GM03348 (cell line): ENCODE measurements at regions not wholly inside any gene's neighbourhood (a gene's known extent, or its start where the extent isn't known, plus 50 kb on each side); places are given as distances from the start of the nearest gene placed in this dataset.
"Not testable (repeated sequence)": the region's sequence is repeated elsewhere in the genome, so short reads cannot be mapped to it uniquely, and the experiment has no call there.

Source experiments
- DNase-seq: peaks from one replicate; pipeline ENCODE4 v3.0.0; 2012; ENCODE audit warnings: low spot score

GRCh38 chr1:38500891-38501290 lies 358.7 kb downstream of the RRAGC start:
- DNase-seq: no peak

DNA sequence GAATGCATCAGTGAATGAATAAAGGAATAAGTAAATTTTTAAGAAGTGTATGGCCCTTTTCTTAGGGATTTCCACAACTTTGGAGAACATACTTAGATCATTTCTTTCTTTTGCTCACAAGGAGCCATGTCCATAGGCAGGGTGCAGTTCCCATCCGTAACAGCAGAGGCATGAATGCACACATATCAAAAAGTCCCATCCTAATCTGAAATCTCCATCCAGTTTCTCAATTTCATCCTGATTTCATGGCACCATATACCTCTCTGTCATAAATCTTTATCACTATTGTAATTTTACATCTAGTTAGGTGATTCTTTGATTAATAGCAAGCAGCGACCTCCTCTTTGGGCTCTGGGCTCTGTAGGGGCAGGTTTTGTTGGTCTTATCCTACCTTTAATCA lies 359.2 kb downstream of the RRAGC start:
- DNase-seq: no peak

DNA sequence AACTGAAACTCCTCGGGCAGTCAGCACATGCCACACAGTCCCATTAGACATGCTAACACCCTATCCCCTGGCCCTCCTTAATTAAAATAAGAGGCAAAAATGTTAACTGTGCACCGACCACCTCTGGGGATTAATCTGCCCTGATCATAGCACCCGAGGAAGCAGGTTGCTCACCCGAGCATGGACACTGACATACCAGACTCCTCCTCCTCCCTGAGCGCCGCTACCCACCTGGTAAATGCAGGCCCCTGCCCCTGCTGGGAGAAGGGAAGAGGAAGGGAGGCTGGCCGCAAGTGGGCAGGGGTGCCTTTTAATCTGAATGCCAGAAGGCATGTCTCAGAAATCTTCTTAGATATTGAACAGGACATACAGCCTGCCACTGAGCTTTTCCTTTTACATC lies 360.9 kb downstream of the RRAGC start:
- no peak for DNase-seq

- no peak for DNase-seq
Observed at GRCh38 chr1:38497921-38498656, 361.5 kb downstream of the RRAGC start.

GRCh38 chr1:38493306-38493705 lies 366.3 kb downstream of the RRAGC start:
- not testable (repeated sequence) for DNase-seq

GRCh38 chr1:38489844-38490270 lies 369.7 kb downstream of the RRAGC start:
- DNase-seq: peak; percentile 16

GRCh38 chr1:38488162-38488898 lies 371.2 kb downstream of the RRAGC start:
- DNase-seq: no peak

DNA sequence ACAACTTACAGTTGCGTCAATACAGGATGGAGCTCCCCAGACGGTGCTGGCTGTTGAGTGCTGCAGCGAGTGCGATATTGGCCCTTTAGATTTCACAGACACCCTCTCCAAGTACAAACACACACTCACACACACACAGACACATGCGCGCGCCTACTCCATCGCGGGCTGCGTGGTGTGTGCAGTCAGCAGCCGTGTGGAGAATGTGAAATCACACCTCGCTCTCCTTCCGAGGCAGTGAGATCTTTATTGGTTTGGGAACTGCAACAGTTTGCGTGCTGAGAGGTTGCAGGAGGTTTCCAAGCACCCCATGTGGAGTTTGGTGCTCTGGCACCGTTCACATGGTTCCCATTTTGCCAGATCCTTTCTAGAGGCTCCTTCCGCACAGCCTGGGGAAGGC lies 372.2 kb downstream of the RRAGC start:
- DNase-seq: no peak

DNA sequence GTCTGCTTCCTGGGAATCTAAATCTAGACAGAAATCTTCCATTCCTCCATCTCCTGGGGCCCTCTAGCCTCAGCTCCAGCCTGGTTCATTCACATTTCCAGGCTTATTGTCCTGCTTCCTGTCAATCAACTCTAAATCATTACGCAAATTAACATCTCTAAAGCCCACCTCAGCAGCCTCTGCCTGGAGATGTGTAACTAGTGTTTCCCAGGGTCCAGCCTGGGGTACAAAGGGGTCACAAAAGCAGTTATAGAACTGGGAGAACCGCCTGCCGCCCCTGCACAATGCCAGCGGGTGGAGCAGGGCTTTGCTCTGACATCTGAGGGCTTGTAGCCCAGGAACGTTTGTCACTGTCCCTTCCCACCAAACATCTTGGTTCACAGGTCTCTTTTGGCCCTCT lies 373.5 kb downstream of the RRAGC start:
- DNase-seq: no peak

GRCh38 chr1:38481871-38482826 lies 377.4 kb downstream of the RRAGC start:
- DNase-seq: no peak

DNA sequence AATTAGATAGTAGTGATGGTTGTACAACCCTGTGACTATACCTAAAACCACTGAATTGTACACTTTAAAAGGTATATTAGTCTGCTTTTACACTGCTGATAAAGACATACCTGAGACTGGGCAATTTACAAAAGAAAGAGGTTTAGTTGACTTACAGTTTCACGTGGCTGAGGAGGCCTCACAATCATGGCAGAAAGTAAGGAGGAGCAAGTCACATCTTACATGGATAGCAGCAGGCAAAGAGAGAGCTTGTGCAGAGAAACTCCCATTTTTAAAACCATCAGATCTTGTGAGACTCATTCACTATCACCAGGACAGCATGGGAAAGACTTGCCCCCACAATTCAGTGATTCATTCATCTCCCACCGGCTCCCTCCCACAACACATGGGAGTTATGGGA lies 379.9 kb downstream of the RRAGC start:
- not testable (repeated sequence) for DNase-seq

DNA sequence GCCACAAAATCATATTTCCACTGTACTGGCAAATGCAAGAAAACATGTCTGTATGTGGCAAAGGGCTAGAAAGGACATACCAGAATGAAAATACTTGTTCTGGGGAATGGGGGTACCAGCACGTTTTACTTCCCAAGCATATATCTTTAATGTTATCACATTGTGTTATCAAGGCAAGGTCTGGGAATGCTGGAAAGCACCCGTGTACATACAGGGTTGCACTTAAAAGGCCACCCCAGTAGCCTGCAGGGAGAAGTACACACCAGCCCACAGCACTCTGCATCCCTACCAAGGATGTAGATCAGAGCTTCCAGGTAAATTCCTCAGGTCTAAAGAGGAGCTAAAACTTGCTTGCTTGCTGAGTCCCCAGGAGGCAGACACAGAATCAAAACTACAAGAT lies 381.8 kb downstream of the RRAGC start:
- DNase-seq: no peak

GRCh38 chr1:38476850-38477178 lies 382.8 kb downstream of the RRAGC start:
- no peak for DNase-seq

DNA sequence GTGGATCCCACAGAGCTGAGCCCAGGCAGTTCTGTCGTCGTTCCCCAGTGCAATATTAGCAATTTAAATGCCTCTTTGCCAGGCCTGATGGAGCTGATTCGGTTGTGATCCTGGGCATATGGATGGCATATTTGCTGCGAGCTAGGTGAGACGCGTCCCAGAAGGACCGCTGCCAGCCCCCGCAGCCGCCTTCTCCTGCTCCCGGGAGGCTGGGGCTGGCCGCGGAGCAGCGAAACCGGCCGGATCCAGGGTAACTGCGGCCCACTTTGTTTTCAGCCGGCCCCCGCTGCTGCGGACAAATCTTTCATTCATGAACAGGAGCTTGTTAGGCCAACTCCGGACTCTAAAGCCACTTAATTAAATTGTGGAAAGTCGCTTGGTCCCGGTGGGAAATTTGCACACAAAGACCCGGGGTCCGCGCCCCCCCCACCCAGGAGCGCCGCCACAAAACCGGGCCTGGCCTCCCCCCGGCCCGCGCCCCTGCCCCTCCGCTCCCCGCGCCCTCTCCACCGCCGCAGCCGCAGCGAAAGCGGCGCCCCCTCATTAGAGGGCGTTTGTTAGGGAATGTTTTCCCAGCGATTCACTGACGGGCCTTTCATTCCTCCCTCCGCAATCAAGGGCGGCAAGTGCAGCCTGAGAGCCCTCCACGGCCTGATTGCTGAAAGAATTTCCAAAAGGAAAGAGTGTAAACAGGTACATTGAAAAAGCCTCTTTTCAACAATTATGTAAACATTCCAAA lies 383.3 kb downstream of the RRAGC start:
- no peak for DNase-seq

DNA sequence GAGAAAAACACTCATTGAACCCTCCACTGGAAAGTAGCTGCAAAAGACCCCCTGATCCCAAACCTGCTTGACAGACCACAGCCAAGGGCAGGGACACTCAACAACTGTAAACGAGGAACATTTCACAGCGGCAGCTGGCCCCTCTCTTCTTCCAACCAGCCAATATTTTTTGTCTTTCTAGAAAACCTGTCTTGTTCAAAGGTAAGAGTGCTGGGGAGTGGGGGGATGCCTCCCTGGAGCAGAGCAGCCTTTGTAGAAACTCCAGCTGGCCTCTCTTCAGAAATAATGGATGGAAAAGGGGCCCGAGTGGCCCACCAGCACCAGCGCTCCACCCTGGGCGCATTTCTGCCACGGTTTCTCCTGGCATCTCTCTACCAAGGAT lies 384.0 kb downstream of the RRAGC start:
- no peak for DNase-seq

GRCh38 chr1:38474738-38475623 lies 384.6 kb downstream of the RRAGC start:
- no peak for DNase-seq

DNA sequence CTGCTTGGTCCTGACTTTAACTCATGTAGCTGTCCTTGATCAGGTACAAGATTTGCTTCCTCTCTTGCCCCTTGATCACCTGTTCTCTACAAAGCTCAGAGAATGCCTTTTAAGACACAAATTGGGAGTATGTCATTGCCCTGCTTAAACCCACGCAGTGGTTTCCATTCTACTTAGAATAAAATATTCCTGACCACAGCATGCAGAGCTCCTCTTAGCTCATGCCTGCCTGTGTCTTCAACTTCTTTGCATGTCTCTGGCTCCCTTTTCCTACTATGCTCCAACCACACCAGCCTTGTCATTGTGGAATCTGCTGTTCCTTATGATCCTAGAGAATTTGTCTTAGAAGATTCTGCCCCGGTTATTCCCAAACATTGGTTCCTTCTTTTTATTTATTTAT lies 393.1 kb downstream of the RRAGC start:
- DNase-seq: no peak

GRCh38 chr1:38465460-38465859 lies 394.1 kb downstream of the RRAGC start:
- no peak for DNase-seq

DNA sequence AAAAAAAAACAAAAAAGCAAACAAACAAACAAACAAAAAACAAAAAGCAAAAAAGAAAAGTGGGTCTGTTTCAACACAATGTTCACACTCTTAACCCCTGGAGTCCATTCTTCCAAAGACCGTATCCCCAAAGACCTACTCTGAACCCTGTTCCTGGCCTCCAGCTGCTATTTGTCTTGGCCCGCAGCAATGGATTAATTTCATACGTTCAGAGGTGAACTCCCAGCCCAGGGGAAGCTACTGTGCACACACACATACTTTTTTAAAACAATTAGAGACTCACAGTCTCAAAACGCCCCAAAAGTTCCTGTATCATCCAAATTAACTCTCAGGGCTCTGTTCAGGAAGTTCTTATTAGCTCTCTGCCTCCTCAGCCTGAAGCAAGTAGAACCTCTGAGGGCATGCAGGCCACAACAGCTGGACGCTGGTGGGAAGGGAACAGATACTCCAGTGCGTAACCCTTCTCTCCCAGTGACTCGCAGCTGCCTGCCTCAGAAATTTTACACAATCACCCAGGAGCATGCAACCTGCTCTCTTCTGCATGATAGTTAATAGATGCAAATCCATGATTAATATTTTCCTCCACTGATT lies 395.4 kb downstream of the RRAGC start:
- no peak for DNase-seq

DNA sequence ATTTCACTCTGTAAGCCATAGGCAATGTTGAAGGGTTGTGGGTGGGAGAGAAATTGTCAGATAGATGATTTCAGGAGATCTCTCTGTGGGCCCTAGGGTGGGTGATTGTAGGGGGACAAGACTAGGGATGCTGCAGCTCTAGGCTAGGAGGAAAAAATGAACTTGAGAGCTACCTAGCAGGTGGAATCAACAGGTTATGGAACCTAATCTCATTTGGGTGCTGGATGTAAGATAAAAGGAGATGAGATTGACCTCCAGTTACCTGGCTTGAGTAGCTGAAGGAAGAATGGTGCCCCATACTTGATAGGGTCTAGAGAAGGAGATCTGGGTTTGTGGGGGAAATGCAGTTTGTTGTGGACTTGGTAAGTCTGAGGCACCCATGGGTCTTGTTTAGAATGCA lies 396.5 kb downstream of the RRAGC start:
- no peak for DNase-seq

- no peak for DNase-seq
Observed at GRCh38 chr1:38456531-38456876, 403.1 kb downstream of the RRAGC start.
